ENCODE measurements at regions not wholly inside any gene's neighbourhood (a gene's known extent, or its start where the extent isn't known, plus 50 kb on each side); places are given as distances from the start of the nearest gene placed in this dataset.
A peak's percentile ranks its signal among the peaks of the same experiment; 100 is the strongest.

GRCh38 chr18:55856229-55856628, 268.2 kb upstream of the TCF4 start:
- POLR2A ChIA-PET = no interaction called here
- Histone ChIP-seq H3K27me3 (ENCODE audit: control insufficient read depth, insufficient read depth, low read length) (no peaks in the 10 kb centered on the region), H3K36me3 (ENCODE audit: control insufficient read depth, insufficient read depth, low read length) (no peaks in the 10 kb centered on the region), H3K4me3 (ENCODE audit: low read depth, low read length) (no peak overlapping the region)
- no peak for TF ChIP-seq CTCF (IDR thresholded peaks at IDR 0.05; ENCODE audit: insufficient read depth, low read depth, low read length)
- CTCF ChIA-PET = interaction anchor here (0.8 to 1.4 kb wide), 3 partner anchors 11 to 720 kb away, joined by 3 to 4 read pairs (median 3); no protein-coding TSS in a partner anchor
- peak; percentile 77 for DNase-seq (ENCODE audit: low read depth)

GRCh38 chr18:55853268-55853667, 265.3 kb upstream of the TCF4 start:
- H3K4me3 ChIP-seq (ENCODE audit: low read depth, low read length) = no peak overlapping the region
- no peaks in the 10 kb centered on the region for H3K36me3 ChIP-seq (ENCODE audit: control insufficient read depth, insufficient read depth, low read length)
- H3K27me3 ChIP-seq (ENCODE audit: control insufficient read depth, insufficient read depth, low read length) = no peaks in the 10 kb centered on the region
- ChIA-PET POLR2A (no interaction called here), CTCF (interaction anchor here (0.9 kb wide), 1 partner anchor 530 kb away, joined by 3 read pairs; no protein-coding TSS in a partner anchor)
- no peak for TF ChIP-seq CTCF (IDR thresholded peaks at IDR 0.05; ENCODE audit: insufficient read depth, low read depth, low read length)
- no peak for DNase-seq (ENCODE audit: low read depth)

- H3K4me3 ChIP-seq (ENCODE audit: low read depth, low read length) = no peak overlapping the region
- H3K27me3 ChIP-seq (ENCODE audit: control insufficient read depth, insufficient read depth, low read length) = no peaks in the 10 kb centered on the region
- TF ChIP-seq CTCF (IDR thresholded peaks at IDR 0.05; ENCODE audit: insufficient read depth, low read depth, low read length) = no peak
- POLR2A ChIA-PET = no interaction called here
- CTCF ChIA-PET = no interaction called here
- no peak for DNase-seq (ENCODE audit: low read depth)
- no peaks in the 10 kb centered on the region for H3K36me3 ChIP-seq (ENCODE audit: control insufficient read depth, insufficient read depth, low read length)
Observed at GRCh38 chr18:55850904-55851303, 262.9 kb upstream of the TCF4 start.

GRCh38 chr18:55849391-55849790, 261.4 kb upstream of the TCF4 start:
- Histone ChIP-seq H3K4me3 (ENCODE audit: low read depth, low read length) (no peak overlapping the region), H3K36me3 (ENCODE audit: control insufficient read depth, insufficient read depth, low read length) (no peaks in the 10 kb centered on the region), H3K27me3 (ENCODE audit: control insufficient read depth, insufficient read depth, low read length) (no peaks in the 10 kb centered on the region)
- no peak for TF ChIP-seq CTCF (IDR thresholded peaks at IDR 0.05; ENCODE audit: insufficient read depth, low read depth, low read length)
- ChIA-PET CTCF (interaction anchor here (0.9 to 2.1 kb wide), 2 partner anchors 11 to 727 kb away, joined by 4 read pairs; no protein-coding TSS in a partner anchor), POLR2A (no interaction called here)
- DNase-seq (ENCODE audit: low read depth) = no peak

GRCh38 chr18:55847960-55848359, 260.0 kb upstream of the TCF4 start:
- ChIA-PET POLR2A (no interaction called here), CTCF (interaction anchor here (0.7 to 2.1 kb wide), 2 partner anchors 13 to 432 kb away, joined by 3 to 4 read pairs; no protein-coding TSS in a partner anchor)
- H3K4me3 ChIP-seq (ENCODE audit: low read depth, low read length) = no peak overlapping the region
- DNase-seq (ENCODE audit: low read depth) = no peak
- no peak for TF ChIP-seq CTCF (IDR thresholded peaks at IDR 0.05; ENCODE audit: insufficient read depth, low read depth, low read length)
- no peaks in the 10 kb centered on the region for H3K27me3 ChIP-seq (ENCODE audit: control insufficient read depth, insufficient read depth, low read length)
- no peaks in the 10 kb centered on the region for H3K36me3 ChIP-seq (ENCODE audit: control insufficient read depth, insufficient read depth, low read length)
